GM23248 (cell line): ENCODE measurements at regions not wholly inside any gene's neighbourhood (a gene's known extent, or its start where the extent isn't known, plus 50 kb on each side); places are given as distances from the start of the nearest gene placed in this dataset.

Source experiments
- EZH2 ChIP-seq: fragments of 200-600 bp; sonication (generic); IDR thresholded peaks from 2 replicates; pipeline ENCODE4 v1.6.1; 2018; ENCODE audit warnings: antibody characterized with exemption, mild to moderate bottlenecking; ENCODE audit not compliant: insufficient read depth, poor library complexity, severe bottlenecking
- EZH2phosphoT487 ChIP-seq: fragments of 200-600 bp; sonication (generic); IDR thresholded peaks from 2 replicates; pipeline ENCODE4 v1.6.1; 2018; ENCODE audit warnings: antibody characterized with exemption, moderate library complexity, mild to moderate bottlenecking, low read depth; ENCODE audit not compliant: insufficient read depth

DNA sequence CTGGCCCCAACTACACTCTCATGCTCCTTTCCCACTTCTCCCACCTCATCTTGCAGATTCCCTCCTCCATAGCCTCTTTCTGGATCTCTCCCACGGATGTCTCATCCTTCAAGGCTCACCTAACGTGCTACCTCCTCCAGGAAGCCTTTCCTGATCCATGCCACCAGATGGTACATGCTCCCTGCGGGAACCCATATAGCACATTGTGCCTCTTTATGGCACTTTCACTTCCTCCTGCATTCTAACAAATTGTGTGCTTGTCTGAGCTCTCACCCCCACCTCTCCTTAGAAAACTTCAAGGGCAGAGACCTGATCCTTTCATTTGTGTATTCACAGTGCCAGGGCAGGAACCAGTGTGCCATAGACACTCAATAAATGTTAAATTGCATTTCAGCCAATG, 63.0 kb downstream of the HES1 start:
- TF ChIP-seq EZH2phosphoT487 (no peak), EZH2 (no peak)
